Activated CD4-positive, alpha-beta memory T cell treated with anti-CD3 and anti-CD28 coated beads, Interleukin-2, amount 10 ng/mL, durations not matched to agents 7 days and 5 days (primary cell): ENCODE measurements at regions not wholly inside any gene's neighbourhood (a gene's known extent, or its start where the extent isn't known, plus 50 kb on each side); places are given as distances from the start of the nearest gene placed in this dataset.

Experiments
- CTCF ChIA-PET: fragments of 350-600 bp; sonication (Branson Sonifier 250); formaldehyde crosslinking; loops from one replicate; lab custom pipeline; 2021; ENCODE audit warnings: antibody characterized with exemption, inconsistent platforms; lab: Charles Lee
- POLR2A ChIA-PET: fragments of 350-600 bp; sonication (Branson Sonifier 250); formaldehyde crosslinking; loops from one replicate; lab custom pipeline; 2021; ENCODE audit warnings: antibody characterized with exemption; lab: Charles Lee
- DNase-seq: peaks from one replicate; pipeline ENCODE4 v3.0.0-alpha.2; 2020
- H3K27ac Mint-ChIP-seq: one replicate; pipeline ENCODE4 v1.8.0; 2021; ENCODE audit warnings: mild to moderate bottlenecking, mixed read lengths
- H3K27me3 Mint-ChIP-seq: one replicate; pipeline ENCODE4 v1.8.0; 2021; ENCODE audit warnings: mixed read lengths
- H3K36me3 Mint-ChIP-seq: one replicate; pipeline ENCODE4 v1.8.0; 2021; ENCODE audit warnings: low read depth, mixed read lengths
- H3K4me1 Mint-ChIP-seq: one replicate; pipeline ENCODE4 v1.8.0; 2021; ENCODE audit warnings: mixed read lengths
- H3K4me3 Mint-ChIP-seq: one replicate; pipeline ENCODE4 v1.8.0; 2021; ENCODE audit warnings: mild to moderate bottlenecking, mixed read lengths
- H3K9me3 Mint-ChIP-seq: one replicate; pipeline ENCODE4 v1.8.0; 2021; ENCODE audit warnings: mixed read lengths

GRCh38 chr1:203420263-203420662 lies 55.3 kb upstream of the PRELP start:
- Mint-ChIP-seq H3K4me3 (no peak overlapping the region), H3K27me3 (peaks cover 28% of the 10 kb centered on the region), H3K4me1 (no peaks in the 10 kb centered on the region), H3K27ac (no peak overlapping the region), H3K9me3 (no peaks in the 10 kb centered on the region), H3K36me3 (no peaks in the 10 kb centered on the region)
- DNase-seq, result no peak
- POLR2A ChIA-PET, result no interaction called here
- CTCF ChIA-PET, result interaction anchor here (1.2 kb wide), 1 partner anchor 153 kb away, joined by 3 read pairs; no protein-coding TSS in a partner anchor

DNA sequence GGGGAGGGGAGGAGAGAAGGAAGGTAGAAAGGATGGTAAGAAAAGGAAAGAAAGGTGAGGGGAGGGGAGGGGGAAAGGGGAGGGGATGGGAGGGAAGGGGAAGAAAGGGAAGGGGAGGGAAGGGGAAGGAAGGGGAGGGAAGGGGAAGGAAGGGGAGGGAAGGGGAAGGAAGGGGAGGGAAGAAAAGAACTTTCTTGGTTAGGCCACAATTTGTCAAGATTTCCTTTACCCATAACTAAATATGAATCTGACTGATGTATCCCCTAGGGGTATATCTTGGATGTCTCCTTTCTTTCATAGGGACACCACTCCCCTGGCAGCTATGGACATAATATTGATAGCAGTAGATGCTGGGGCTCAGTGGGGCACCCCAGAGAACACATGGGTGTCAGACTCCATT lies 54.4 kb upstream of the PRELP start:
- H3K4me3 Mint-ChIP-seq, result no peak overlapping the region
- H3K9me3 Mint-ChIP-seq, result no peaks in the 10 kb centered on the region
- ChIA-PET POLR2A (no interaction called here), CTCF (no interaction called here)
- no peaks in the 10 kb centered on the region for H3K36me3 Mint-ChIP-seq
- peaks cover 25% of the 10 kb centered on the region for H3K27me3 Mint-ChIP-seq
- H3K4me1 Mint-ChIP-seq, result no peaks in the 10 kb centered on the region
- H3K27ac Mint-ChIP-seq, result no peak overlapping the region
- no peak for DNase-seq

DNA sequence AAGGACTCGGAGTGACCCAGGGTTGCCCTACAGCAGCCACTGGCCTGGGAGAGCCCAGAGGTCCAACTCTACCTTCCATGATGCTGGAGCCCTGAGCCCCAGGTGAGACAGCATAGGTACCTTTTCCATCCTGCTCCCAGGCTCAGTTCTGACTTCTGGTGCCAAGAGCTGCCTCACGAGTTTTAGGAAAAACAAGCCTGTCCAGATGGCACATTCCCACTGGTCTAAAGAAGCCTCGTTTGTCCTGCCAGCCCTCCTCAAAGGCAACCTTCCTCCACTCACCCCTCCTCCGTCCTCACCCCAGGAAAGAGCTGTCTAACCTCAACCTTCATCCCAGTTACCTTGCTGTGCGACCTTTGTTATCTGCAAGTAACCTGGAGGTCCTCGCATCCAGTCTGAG lies 53.5 kb upstream of the PRELP start:
- Mint-ChIP-seq H3K27ac (no peak overlapping the region), H3K27me3 (peaks cover 31% of the 10 kb centered on the region), H3K4me1 (no peaks in the 10 kb centered on the region), H3K36me3 (no peaks in the 10 kb centered on the region), H3K4me3 (no peak overlapping the region), H3K9me3 (no peaks in the 10 kb centered on the region)
- DNase-seq, result no peak
- ChIA-PET CTCF (no interaction called here), POLR2A (no interaction called here)

DNA sequence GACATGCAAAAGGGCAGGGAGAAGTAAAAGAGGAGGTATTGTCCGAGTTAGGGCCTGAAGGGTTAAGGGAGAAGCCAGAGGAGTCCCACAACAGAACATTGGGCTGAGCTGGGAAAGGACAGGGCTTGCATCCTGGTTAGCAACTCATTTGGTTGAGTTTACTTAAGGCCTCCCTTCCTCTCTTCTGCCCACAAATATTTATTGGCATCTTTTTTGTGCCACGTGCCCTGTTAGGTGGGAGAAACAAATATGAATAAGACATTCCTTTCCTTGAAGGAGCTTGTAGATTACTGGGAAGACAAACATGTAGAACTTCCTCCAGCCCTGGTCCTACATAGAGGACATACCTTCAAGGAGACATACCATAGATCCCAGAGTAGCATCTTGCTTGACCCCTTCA lies 53.0 kb upstream of the PRELP start:
- Mint-ChIP-seq H3K27me3 (peaks cover 34% of the 10 kb centered on the region), H3K36me3 (no peaks in the 10 kb centered on the region), H3K27ac (no peak overlapping the region), H3K4me1 (no peaks in the 10 kb centered on the region), H3K9me3 (no peaks in the 10 kb centered on the region), H3K4me3 (no peak overlapping the region)
- CTCF ChIA-PET, result no interaction called here
- POLR2A ChIA-PET, result no interaction called here
- no peak for DNase-seq

GRCh38 chr1:203424285-203424684 lies 51.3 kb upstream of the PRELP start:
- CTCF ChIA-PET, result no interaction called here
- no peak overlapping the region for H3K4me3 Mint-ChIP-seq
- POLR2A ChIA-PET, result no interaction called here
- no peaks in the 10 kb centered on the region for H3K4me1 Mint-ChIP-seq
- no peaks in the 10 kb centered on the region for H3K36me3 Mint-ChIP-seq
- peaks cover 47% of the 10 kb centered on the region for H3K27me3 Mint-ChIP-seq
- H3K27ac Mint-ChIP-seq, result no peak overlapping the region
- H3K9me3 Mint-ChIP-seq, result no peaks in the 10 kb centered on the region
- DNase-seq, result no peak

DNA sequence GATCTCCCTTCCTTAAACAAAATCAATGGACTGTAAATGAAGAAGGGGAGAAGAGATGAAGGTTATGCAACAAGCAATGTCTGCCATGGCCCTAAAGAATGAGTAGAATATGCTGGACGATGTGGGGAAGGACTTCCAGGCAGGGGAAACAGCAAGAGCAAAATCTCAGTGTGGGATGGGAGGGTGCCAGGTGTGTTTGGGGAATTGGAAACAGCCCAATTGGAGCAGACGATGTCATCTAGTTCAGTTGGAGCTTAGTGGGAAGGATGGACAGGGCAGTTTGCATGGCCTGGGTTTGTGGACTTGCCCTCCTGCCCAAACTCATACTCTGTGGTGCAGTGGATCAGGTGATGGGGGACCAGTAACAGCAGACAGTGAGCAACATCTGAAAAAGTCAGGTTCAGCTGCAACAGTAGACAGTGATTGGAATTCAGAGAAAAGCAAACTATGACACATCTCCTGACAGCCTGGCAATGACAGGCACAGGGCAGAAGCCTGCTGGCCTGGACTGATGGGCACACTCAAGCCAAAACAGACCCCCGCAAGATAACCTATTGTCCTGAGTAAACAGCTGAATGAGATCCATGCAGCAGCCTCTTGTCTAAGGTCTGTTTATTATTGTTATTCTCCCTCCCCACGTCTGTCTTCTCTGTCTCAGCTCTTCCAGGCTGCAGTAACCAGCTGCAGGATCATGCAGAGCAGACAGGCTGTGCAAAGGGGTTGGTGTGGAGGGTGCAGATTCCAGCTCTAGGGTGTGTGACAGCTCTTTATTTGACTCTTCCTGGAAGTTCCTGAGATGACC lies 50.5 kb upstream of the PRELP start:
- Mint-ChIP-seq H3K9me3 (no peaks in the 10 kb centered on the region), H3K36me3 (no peaks in the 10 kb centered on the region), H3K4me1 (no peaks in the 10 kb centered on the region), H3K27me3 (peaks cover 47% of the 10 kb centered on the region), H3K4me3 (no peak overlapping the region), H3K27ac (no peak overlapping the region)
- ChIA-PET CTCF (no interaction called here), POLR2A (no interaction called here)
- no peak for DNase-seq

GRCh38 chr1:203425663-203425975 lies 50.0 kb upstream of the PRELP start:
- H3K4me1 Mint-ChIP-seq, result no peaks in the 10 kb centered on the region
- H3K9me3 Mint-ChIP-seq, result no peaks in the 10 kb centered on the region
- H3K4me3 Mint-ChIP-seq, result no peak overlapping the region
- no peak overlapping the region for H3K27ac Mint-ChIP-seq
- H3K27me3 Mint-ChIP-seq, result peaks cover 46% of the 10 kb centered on the region
- ChIA-PET POLR2A (no interaction called here), CTCF (no interaction called here)
- DNase-seq, result no peak
- H3K36me3 Mint-ChIP-seq, result no peaks in the 10 kb centered on the region
